HAP-1 (cell line): ENCODE measurements at regions not wholly inside any gene's neighbourhood (a gene's known extent, or its start where the extent isn't known, plus 50 kb on each side); places are given as distances from the start of the nearest gene placed in this dataset.

Source experiments
- DNase-seq, 2 experiments: peaks; one replicate each; pipeline ENCODE4 v3.0.0-alpha.2; 2016 to 2020; ENCODE audit warnings: low spot score in 2 of 2
- H3K27me3 ChIP-seq: fragments of 250-450 bp; sonication (Bioruptor Pico); 2 replicates; pipeline ENCODE4 v1.5.1; 2020; ENCODE audit warnings: low read depth, mild to moderate bottlenecking, moderate library complexity
- H3K36me3 ChIP-seq: fragments of 250-450 bp; sonication (Bioruptor Pico); replicated peaks from 2 replicates; pipeline ENCODE4 v1.5.1; 2020; ENCODE audit warnings: mild to moderate bottlenecking
- H3K4me1 ChIP-seq: fragments of 250-450 bp; sonication (Bioruptor Pico); 2 replicates; pipeline ENCODE4 v1.5.1; 2020; ENCODE audit warnings: mild to moderate bottlenecking
- H3K4me3 ChIP-seq: fragments of 250-450 bp; sonication (Bioruptor Pico); 2 replicates; pipeline ENCODE4 v1.5.1; 2020; ENCODE audit warnings: mild to moderate bottlenecking, moderate library complexity
- H3K9me3 ChIP-seq: fragments of 250-450 bp; sonication (Bioruptor Pico); 2 replicates; pipeline ENCODE4 v1.5.1; 2020; ENCODE audit warnings: mild to moderate bottlenecking, moderate library complexity
- in situ Hi-C: fragments of 300-500 bp; cut with MboI; formaldehyde crosslinking; loops from 3 replicates; pipeline ENCODE4 v1.14.3; 2020; ENCODE audit warnings: low sequenced_read_pairs, inconsistent platforms, mixed read lengths

GRCh38 chr9:15113288-15113687, 193.7 kb downstream of the TTC39B start:
- H3K4me3 ChIP-seq, result no peak overlapping the region
- in situ Hi-C loops, result no loop called here
- H3K36me3 ChIP-seq, result no peaks in the 10 kb centered on the region
- H3K9me3 ChIP-seq, result no peaks in the 10 kb centered on the region
- H3K4me1 ChIP-seq, result no peaks in the 10 kb centered on the region
- H3K27me3 ChIP-seq, result no peaks in the 10 kb centered on the region
- DNase-seq, result no peak

- Histone ChIP-seq H3K4me1 (no peaks in the 10 kb centered on the region), H3K9me3 (no peaks in the 10 kb centered on the region), H3K27me3 (no peaks in the 10 kb centered on the region), H3K4me3 (no peak overlapping the region), H3K36me3 (no peaks in the 10 kb centered on the region)
- no peak for DNase-seq
- in situ Hi-C loops, result no loop called here
These were observed 195.9 kb downstream of the TTC39B start for GRCh38 chr9:15111071-15111470.

DNA sequence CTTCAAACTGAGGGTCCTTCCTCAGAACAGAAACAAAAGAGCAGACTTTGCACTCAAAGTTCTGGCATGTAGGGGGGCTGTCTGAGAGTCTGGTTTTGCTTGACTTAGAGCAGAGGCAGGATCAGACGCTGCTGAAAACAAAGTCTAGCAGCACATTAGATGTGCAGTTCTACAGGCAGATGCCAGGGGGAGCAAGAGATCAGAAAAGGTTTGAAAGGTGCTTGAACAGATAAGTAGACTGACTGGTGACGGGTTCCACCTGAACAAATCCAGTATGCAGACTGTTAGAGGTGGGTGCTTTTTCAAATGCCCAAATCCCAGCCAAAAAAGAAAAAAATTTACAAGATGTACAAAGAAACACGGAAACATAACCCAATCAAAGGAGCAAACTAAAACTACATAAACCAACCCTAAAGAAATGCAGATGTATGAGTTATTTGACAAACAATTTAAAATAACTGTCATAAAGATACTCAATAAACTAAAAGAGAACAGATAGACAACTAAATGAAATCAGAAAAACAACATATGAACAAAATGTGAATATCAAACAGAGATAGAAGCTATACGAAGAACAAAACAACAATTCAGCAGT, 194.7 kb upstream of the FREM1 start:
- Histone ChIP-seq H3K4me3 (no peak overlapping the region), H3K4me1 (no peaks in the 10 kb centered on the region), H3K27me3 (no peaks in the 10 kb centered on the region), H3K36me3 (no peaks in the 10 kb centered on the region), H3K9me3 (no peaks in the 10 kb centered on the region)
- peak; percentile 12 to 53 for DNase-seq
- in situ Hi-C loops, result no loop called here

GRCh38 chr9:15103290-15103689, 193.1 kb upstream of the FREM1 start:
- Histone ChIP-seq H3K9me3 (no peaks in the 10 kb centered on the region), H3K4me1 (no peaks in the 10 kb centered on the region), H3K4me3 (no peak overlapping the region), H3K27me3 (no peaks in the 10 kb centered on the region), H3K36me3 (no peaks in the 10 kb centered on the region)
- no peak for DNase-seq
- in situ Hi-C loops, result no loop called here

DNA sequence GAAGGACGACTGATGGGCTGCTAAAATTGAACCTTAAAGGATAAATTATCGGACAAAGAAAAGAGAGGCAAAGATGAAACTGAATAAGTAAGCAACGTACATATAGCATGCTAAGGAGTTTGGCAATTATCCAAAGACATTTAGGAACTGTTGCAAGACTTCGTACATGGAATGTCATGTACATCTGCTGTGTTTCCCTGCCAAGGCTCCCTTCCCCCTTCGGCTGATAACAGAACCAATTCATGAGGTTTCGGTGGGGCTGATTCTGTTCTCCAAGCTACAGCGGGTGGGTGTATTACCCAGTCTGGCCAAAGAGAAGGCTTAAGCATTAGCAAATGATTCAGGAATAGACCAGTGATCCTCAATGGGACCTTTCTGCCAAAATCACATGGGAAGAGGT, 190.9 kb upstream of the FREM1 start:
- Histone ChIP-seq H3K27me3 (no peaks in the 10 kb centered on the region), H3K4me3 (no peak overlapping the region), H3K36me3 (no peaks in the 10 kb centered on the region), H3K4me1 (no peaks in the 10 kb centered on the region), H3K9me3 (no peaks in the 10 kb centered on the region)
- in situ Hi-C loops, result no loop called here
- DNase-seq, result no peak

DNA sequence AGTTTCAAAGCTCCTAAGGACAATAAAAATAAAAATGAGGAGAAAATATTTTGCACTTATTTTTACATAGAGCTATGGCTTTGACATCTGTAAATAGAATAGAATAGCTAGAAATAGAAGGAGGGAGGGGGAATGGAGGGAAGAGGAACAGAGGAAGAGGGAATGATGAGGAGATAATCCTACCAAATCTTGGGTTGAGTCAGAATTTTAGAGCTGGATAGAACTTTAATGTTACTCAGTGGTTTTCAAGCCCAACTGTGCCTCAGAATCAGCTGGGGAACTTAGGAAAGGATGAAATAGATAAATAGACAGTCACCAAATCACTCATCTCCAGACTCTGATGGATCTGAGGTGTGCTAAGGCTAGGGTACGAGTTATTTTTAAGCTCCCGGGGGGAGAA, 190.3 kb upstream of the FREM1 start:
- in situ Hi-C loops, result no loop called here

GRCh38 chr9:15096972-15097371, 186.7 kb upstream of the FREM1 start:
- in situ Hi-C loops, result no loop called here
- H3K36me3 ChIP-seq, result no peaks in the 10 kb centered on the region

More for the DNA sequence above, 190.3 kb upstream of the FREM1 start:
- no peak overlapping the region for H3K4me3 ChIP-seq
- no peaks in the 10 kb centered on the region for H3K4me1 ChIP-seq
- H3K9me3 ChIP-seq, result no peaks in the 10 kb centered on the region
- no peaks in the 10 kb centered on the region for H3K36me3 ChIP-seq
- no peaks in the 10 kb centered on the region for H3K27me3 ChIP-seq
- no peak for DNase-seq

GRCh38 chr9:15086778-15087324, 176.6 kb upstream of the FREM1 start:
- Histone ChIP-seq H3K27me3 (peaks cover 2% of the 10 kb centered on the region; the same call in 1 of the 2 replicates), H3K4me3 (no peak overlapping the region), H3K4me1 (no peaks in the 10 kb centered on the region), H3K9me3 (no peaks in the 10 kb centered on the region), H3K36me3 (no peaks in the 10 kb centered on the region)
- no peak for DNase-seq
- in situ Hi-C loops, result no loop called here

More at GRCh38 chr9:15096972-15097371, 186.7 kb upstream of the FREM1 start:
- Histone ChIP-seq H3K4me3 (no peak overlapping the region), H3K9me3 (no peaks in the 10 kb centered on the region), H3K4me1 (no peaks in the 10 kb centered on the region), H3K27me3 (no peaks in the 10 kb centered on the region)
- DNase-seq, result no peak

DNA sequence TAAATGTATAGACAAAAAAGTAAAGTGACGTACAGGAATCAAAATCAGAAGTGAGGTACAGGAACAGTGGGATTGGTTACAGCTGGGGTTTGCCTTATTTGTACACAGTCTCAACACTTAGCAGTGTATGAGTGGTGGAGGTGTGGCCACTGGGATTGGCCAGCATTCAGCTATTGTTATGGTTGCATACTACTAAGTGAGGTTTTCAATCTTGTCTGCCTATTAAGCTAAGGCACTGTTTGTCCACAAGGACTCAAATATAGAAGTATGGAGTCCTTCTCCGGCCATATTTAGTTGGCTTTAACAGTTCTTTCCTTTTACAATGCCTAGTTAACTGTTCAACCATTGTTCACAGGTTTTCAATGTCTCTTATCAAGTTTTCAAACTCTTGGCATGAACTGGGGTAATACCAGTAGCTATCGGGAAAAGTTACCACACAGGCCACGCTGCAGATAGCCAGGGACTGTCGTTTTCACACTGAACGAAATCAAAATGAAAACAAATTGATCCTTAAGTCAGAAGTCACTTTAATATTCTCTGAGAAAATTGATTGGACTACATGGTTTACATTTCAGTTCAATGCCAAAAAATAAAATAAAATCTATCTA, 176.0 kb upstream of the FREM1 start:
- no peak for DNase-seq
- in situ Hi-C loops, result no loop called here
- no peaks in the 10 kb centered on the region for H3K36me3 ChIP-seq

GRCh38 chr9:15081021-15081753, 171.0 kb upstream of the FREM1 start:
- Histone ChIP-seq H3K4me3 (no peak overlapping the region), H3K4me1 (no peaks in the 10 kb centered on the region), H3K9me3 (no peaks in the 10 kb centered on the region), H3K36me3 (no peaks in the 10 kb centered on the region), H3K27me3 (no peaks in the 10 kb centered on the region)
- in situ Hi-C loops, result no loop called here
- no peak for DNase-seq

More for the DNA sequence above, 176.0 kb upstream of the FREM1 start:
- Histone ChIP-seq H3K4me3 (no peak overlapping the region), H3K4me1 (no peaks in the 10 kb centered on the region), H3K27me3 (peaks cover 2% of the 10 kb centered on the region; the same call in 1 of the 2 replicates), H3K9me3 (no peaks in the 10 kb centered on the region)

DNA sequence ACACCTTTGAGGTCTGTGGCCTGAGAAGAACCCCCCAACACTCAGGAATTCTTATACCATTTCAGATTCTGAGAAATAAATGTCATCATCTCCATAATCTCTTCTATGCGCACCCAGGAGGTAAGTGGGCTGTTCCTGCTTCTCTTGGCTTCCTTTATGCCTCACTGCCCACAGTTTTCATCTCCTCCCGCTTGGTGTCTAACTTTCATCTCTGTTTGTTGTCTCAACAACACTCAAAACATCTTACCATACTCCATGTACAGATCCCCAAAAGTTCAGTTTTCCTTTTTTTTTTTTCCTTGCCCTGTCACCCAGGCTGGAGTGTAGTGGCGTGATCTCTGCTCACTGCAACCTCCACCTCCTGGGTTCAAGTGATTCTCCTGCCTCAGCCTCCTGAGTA, 170.2 kb upstream of the FREM1 start:
- Histone ChIP-seq H3K4me1 (no peaks in the 10 kb centered on the region), H3K27me3 (no peaks in the 10 kb centered on the region), H3K9me3 (no peaks in the 10 kb centered on the region), H3K36me3 (no peaks in the 10 kb centered on the region), H3K4me3 (no peak overlapping the region)
- no peak for DNase-seq
- in situ Hi-C loops, result no loop called here

DNA sequence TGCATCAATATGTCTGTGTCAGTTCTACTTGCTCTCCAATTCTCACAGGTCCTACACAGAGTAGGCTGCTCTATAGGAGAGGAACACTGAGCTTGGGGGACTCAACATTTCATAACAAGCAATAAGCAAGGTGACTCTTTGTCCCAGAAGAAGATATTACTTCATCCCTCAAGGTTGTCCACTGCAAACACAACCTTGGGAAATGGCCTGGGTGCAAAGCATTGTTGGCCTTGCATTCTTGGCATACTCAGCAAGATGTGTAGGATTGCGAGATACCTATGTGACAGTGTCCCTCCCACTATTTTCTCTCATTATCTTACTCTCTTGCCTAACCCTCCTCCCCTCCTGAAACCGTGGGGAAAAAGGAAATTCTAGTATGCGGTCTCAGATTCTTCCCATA, 169.8 kb upstream of the FREM1 start:
- Histone ChIP-seq H3K36me3 (no peaks in the 10 kb centered on the region), H3K27me3 (no peaks in the 10 kb centered on the region), H3K9me3 (no peaks in the 10 kb centered on the region), H3K4me3 (no peak overlapping the region), H3K4me1 (no peaks in the 10 kb centered on the region)
- DNase-seq, result no peak
- in situ Hi-C loops, result no loop called here

DNA sequence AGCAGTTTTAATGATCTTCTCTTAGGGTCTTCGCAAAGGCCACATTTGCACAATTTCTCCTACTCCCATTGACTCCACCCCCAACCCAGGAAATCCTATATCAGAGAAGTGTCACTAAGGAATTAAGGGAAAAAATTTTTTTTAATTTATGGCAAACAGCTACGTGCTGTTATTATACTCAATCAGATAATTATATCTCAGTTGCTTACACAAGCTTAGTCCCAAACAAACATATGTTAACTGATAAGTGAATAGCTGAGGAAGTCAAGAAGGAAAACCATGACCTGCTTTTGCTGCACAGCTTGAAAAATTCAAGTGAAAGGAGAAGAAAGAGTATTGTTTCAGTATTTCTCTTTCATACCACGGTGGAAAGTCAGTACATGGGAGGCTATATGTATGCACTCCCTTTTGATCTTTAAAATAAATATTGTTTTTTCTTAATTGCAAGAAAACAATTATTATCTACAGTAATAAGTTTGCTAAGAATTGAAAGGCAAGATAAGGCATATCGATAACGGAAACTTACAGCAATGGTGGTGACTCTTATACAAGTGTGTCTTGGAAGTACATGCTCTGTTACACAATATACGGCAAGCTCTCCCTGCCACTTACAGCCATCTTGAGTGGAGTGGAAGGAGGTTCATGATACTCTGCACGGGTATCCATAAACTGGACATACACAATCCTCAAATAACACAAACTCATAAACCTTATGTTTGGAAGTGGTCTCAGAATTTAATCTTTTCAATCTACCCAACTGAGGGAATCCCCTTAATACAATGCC, 167.9 kb upstream of the FREM1 start:
- H3K36me3 ChIP-seq, result no peaks in the 10 kb centered on the region
- H3K9me3 ChIP-seq, result no peaks in the 10 kb centered on the region
- no peaks in the 10 kb centered on the region for H3K4me1 ChIP-seq
- DNase-seq, result no peak
- in situ Hi-C loops, result no loop called here
- H3K4me3 ChIP-seq, result no peak overlapping the region
- no peaks in the 10 kb centered on the region for H3K27me3 ChIP-seq
